ENCODE measurements at regions not wholly inside any gene's neighbourhood (a gene's known extent, or its start where the extent isn't known, plus 50 kb on each side); places are given as distances from the start of the nearest gene placed in this dataset.

- no peak for TF ChIP-seq CTCF (IDR thresholded peaks at IDR 0.05)
- ATAC-seq (ENCODE audit: low FRiP score) (no peak), DNase-seq (ENCODE audit: low spot score) (no peak)
Measured at GRCh38 chr6:132213732-132214131, 187.5 kb downstream of the MOXD1 start.

- ATAC-seq (ENCODE audit: low FRiP score) (no peak), DNase-seq (ENCODE audit: low spot score) (no peak)
- no peak for TF ChIP-seq CTCF (IDR thresholded peaks at IDR 0.05)
Measured at GRCh38 chr6:132213191-132213590, 188.1 kb downstream of the MOXD1 start.

GRCh38 chr6:132210886-132211563 is 190.2 kb downstream of the MOXD1 start:
- no peak for DNase-seq (ENCODE audit: low spot score)
- TF ChIP-seq CTCF (IDR thresholded peaks at IDR 0.05) = no peak
- ATAC-seq (ENCODE audit: low FRiP score) = no peak

- DNase-seq (ENCODE audit: low spot score) = no peak
- no peak for TF ChIP-seq CTCF (IDR thresholded peaks at IDR 0.05)
- ATAC-seq (ENCODE audit: low FRiP score) = no peak
Measured at GRCh38 chr6:132209351-132209750, 191.9 kb downstream of the MOXD1 start.

GRCh38 chr6:132207991-132208390 is 193.3 kb downstream of the MOXD1 start:
- DNase-seq (ENCODE audit: low spot score) (no peak), ATAC-seq (ENCODE audit: low FRiP score) (no peak)
- TF ChIP-seq CTCF (IDR thresholded peaks at IDR 0.05) = no peak

- no peak for TF ChIP-seq CTCF (IDR thresholded peaks at IDR 0.05)
- ATAC-seq (ENCODE audit: low FRiP score) (no peak), DNase-seq (ENCODE audit: low spot score) (no peak)
Measured at GRCh38 chr6:132205946-132206345, 195.3 kb downstream of the MOXD1 start.

- no peak for TF ChIP-seq CTCF (IDR thresholded peaks at IDR 0.05)
- ATAC-seq (ENCODE audit: low FRiP score) = no peak
- DNase-seq (ENCODE audit: low spot score) = no peak
Measured at GRCh38 chr6:132204591-132204990, 196.7 kb downstream of the MOXD1 start.
